SK-N-SH treated with all-trans-retinoic acid at 6 μM for 48 hours (cell line): ENCODE measurements at regions not wholly inside any gene's neighbourhood (a gene's known extent, or its start where the extent isn't known, plus 50 kb on each side); places are given as distances from the start of the nearest gene placed in this dataset.

Source experiments
- ATAC-seq: fragments of 200-7000 bp; cut with Tn5 transposase; 3 replicates; pipeline ENCODE4 v1.9.1; 2020; ENCODE audit warnings: mild to moderate bottlenecking, moderate library complexity
- BACH2 ChIP-seq: fragments of 250-450 bp; sonication (Bioruptor Pico); IDR thresholded peaks from 2 replicates; pipeline ENCODE4 v1.9.0; 2021; ENCODE audit warnings: mild to moderate bottlenecking, borderline replicate concordance
- CREB5 ChIP-seq: fragments of 250-450 bp; sonication (Bioruptor Pico); IDR thresholded peaks from 2 replicates; pipeline ENCODE4 v1.5.1; 2020; ENCODE audit warnings: low read depth, mild to moderate bottlenecking, moderate library complexity
- ESRRG ChIP-seq: fragments of 250-450 bp; sonication (Bioruptor Pico); IDR thresholded peaks from 2 replicates; pipeline ENCODE4 v1.6.1; 2021; ENCODE audit warnings: mild to moderate bottlenecking
- GLIS3 ChIP-seq: fragments of 250-450 bp; sonication (Bioruptor Pico); IDR thresholded peaks from 2 replicates; pipeline ENCODE4 v1.5.0; 2020; ENCODE audit warnings: mild to moderate bottlenecking, moderate library complexity
- ISL1 ChIP-seq: fragments of 250-450 bp; sonication (Bioruptor Pico); IDR thresholded peaks from 2 replicates; pipeline ENCODE4 v2.1.2; 2022; ENCODE audit warnings: mild to moderate bottlenecking, moderate library complexity
- OSR1 ChIP-seq: fragments of 250-450 bp; sonication (Bioruptor Pico); IDR thresholded peaks from 2 replicates; pipeline ENCODE4 v1.8.0; 2022; ENCODE audit warnings: moderate library complexity, mild to moderate bottlenecking, inconsistent platforms
- PATZ1 ChIP-seq: fragments of 250-450 bp; sonication (Bioruptor Pico); IDR thresholded peaks from 2 replicates; pipeline ENCODE4 v1.8.0; 2020; ENCODE audit warnings: mild to moderate bottlenecking, moderate library complexity, borderline replicate concordance
- POU6F1 ChIP-seq: fragments of 250-450 bp; sonication (Bioruptor Pico); IDR thresholded peaks from 2 replicates; pipeline ENCODE4 v1.8.0; 2021; ENCODE audit warnings: low read depth, mild to moderate bottlenecking, moderate library complexity, borderline replicate concordance
- PPARA ChIP-seq: fragments of 250-450 bp; sonication (Bioruptor Pico); IDR thresholded peaks from 2 replicates; pipeline ENCODE4 v1.5.0; 2020; ENCODE audit warnings: mild to moderate bottlenecking, borderline replicate concordance
- RARB ChIP-seq: fragments of 250-450 bp; sonication (Bioruptor Pico); IDR thresholded peaks from 2 replicates; pipeline ENCODE4 v1.8.0; 2021; ENCODE audit warnings: mild to moderate bottlenecking, moderate library complexity
- SNAI2 ChIP-seq: fragments of 250-450 bp; sonication (Bioruptor Pico); IDR thresholded peaks from 2 replicates; pipeline ENCODE4 v1.5.0; 2020; ENCODE audit warnings: mild to moderate bottlenecking, moderate library complexity
- TCF4 ChIP-seq: fragments of 250-450 bp; sonication (Bioruptor Pico); IDR thresholded peaks from 2 replicates; pipeline ENCODE4 v1.8.0; 2021; ENCODE audit warnings: mild to moderate bottlenecking, moderate library complexity, borderline replicate concordance
- TOX ChIP-seq: fragments of 250-450 bp; sonication (Bioruptor Pico); IDR thresholded peaks from 2 replicates; pipeline ENCODE4 v1.8.0; 2021; ENCODE audit warnings: mild to moderate bottlenecking, moderate library complexity, borderline replicate concordance
- TSHZ2 ChIP-seq: fragments of 250-450 bp; sonication (Bioruptor Pico); IDR thresholded peaks from 2 replicates; pipeline ENCODE4 v1.5.0; 2020; ENCODE audit warnings: mild to moderate bottlenecking, moderate library complexity
- ZC3H10 ChIP-seq: fragments of 250-450 bp; sonication (Bioruptor Pico); IDR thresholded peaks from 2 replicates; pipeline ENCODE4 v1.5.1; 2021; ENCODE audit warnings: mild to moderate bottlenecking, moderate library complexity
- ZFP3 ChIP-seq: fragments of 250-450 bp; sonication (Bioruptor Pico); IDR thresholded peaks from 2 replicates; pipeline ENCODE4 v1.5.0; 2020; ENCODE audit warnings: mild to moderate bottlenecking, moderate library complexity
- ZFP30 ChIP-seq: fragments of 450-650 bp; formaldehyde crosslinking; IDR thresholded peaks from 2 replicates; pipeline ENCODE4 v1.5.0; 2022; ENCODE audit warnings: mild to moderate bottlenecking, moderate library complexity
- ZNF565 ChIP-seq: fragments of 450-650 bp; formaldehyde crosslinking; conservative IDR thresholded peaks from 2 replicates; pipeline ENCODE4 v1.5.0; 2020; ENCODE audit warnings: low read depth, mild to moderate bottlenecking, moderate library complexity
- ZNF70 ChIP-seq: fragments of 450-650 bp; formaldehyde crosslinking; IDR thresholded peaks from 2 replicates; pipeline ENCODE4 v1.5.0; 2020; ENCODE audit warnings: mild to moderate bottlenecking, moderate library complexity
- ZNF8 ChIP-seq: fragments of 450-650 bp; formaldehyde crosslinking; IDR thresholded peaks from 2 replicates; pipeline ENCODE4 v1.5.0; 2020; ENCODE audit warnings: mild to moderate bottlenecking, moderate library complexity

GRCh38 chr5:91598216-91598615 lies 215.1 kb upstream of the ARRDC3 start (continued):
- TF ChIP-seq ZNF70 (CRISPR knock-in tag) = no peak
- TF ChIP-seq ZFP3 = no peak

- ATAC-seq = no peak
Observed at GRCh38 chr5:91595424-91595823, 212.3 kb upstream of the ARRDC3 start.

GRCh38 chr5:91591076-91591475 lies 208.0 kb upstream of the ARRDC3 start:
- ATAC-seq = no peak
- TF ChIP-seq ZNF70 (CRISPR knock-in tag) = no peak
- TF ChIP-seq RARB = no peak
- TF ChIP-seq ZNF8 = no peak
- no peak for TF ChIP-seq CREB5 (CRISPR knock-in tag)
- no peak for TF ChIP-seq ESRRG (CRISPR knock-in tag)
- TF ChIP-seq GLIS3 = no peak
- no peak for TF ChIP-seq TCF4 (CRISPR knock-in tag)
- no peak for TF ChIP-seq PPARA
- TF ChIP-seq SNAI2 (CRISPR knock-in tag) = no peak
- TF ChIP-seq TSHZ2 (CRISPR knock-in tag) = no peak
- TF ChIP-seq ZFP30 (CRISPR knock-in tag) = no peak
- no peak for TF ChIP-seq ZFP3
- no peak for TF ChIP-seq TOX (CRISPR knock-in tag)
- no peak for TF ChIP-seq ZNF565 (CRISPR knock-in tag)
- no peak for TF ChIP-seq PATZ1 (CRISPR knock-in tag)
- TF ChIP-seq BACH2 (CRISPR knock-in tag) = no peak
- no peak for TF ChIP-seq POU6F1
- TF ChIP-seq ISL1 (CRISPR knock-in tag) = no peak
- no peak for TF ChIP-seq OSR1 (CRISPR knock-in tag)
- no peak for TF ChIP-seq ZC3H10 (CRISPR knock-in tag)

More at GRCh38 chr5:91595424-91595823, 212.3 kb upstream of the ARRDC3 start:
- TF ChIP-seq PATZ1 (CRISPR knock-in tag) (no peak), PPARA (no peak), POU6F1 (no peak), SNAI2 (CRISPR knock-in tag) (no peak)
